ENCODE measurements at regions not wholly inside any gene's neighbourhood (a gene's known extent, or its start where the extent isn't known, plus 50 kb on each side); places are given as distances from the start of the nearest gene placed in this dataset.

DNA sequence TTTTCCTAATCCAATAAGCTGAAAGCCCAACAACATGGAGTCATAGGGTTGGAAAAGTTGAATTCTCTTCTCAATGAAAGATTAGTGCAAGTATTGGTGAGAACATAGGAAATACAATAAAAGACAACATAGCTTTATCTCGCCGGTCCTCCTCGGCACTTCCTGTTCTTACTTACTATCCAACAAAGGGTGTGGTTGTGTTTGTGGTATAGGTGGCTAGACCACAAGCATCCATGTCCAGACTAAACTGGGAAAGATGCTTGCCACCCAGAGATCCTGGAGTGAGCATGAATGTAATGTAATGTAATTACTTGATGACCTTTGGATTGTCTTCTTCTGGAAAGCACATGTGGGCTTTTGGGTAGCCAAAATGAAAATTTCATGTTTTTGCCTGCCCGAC, 223.8 kb downstream of the CPE start:
- TF ChIP-seq POLR2A (IDR thresholded peaks at IDR 0.05) = no peak
- TF ChIP-seq, protein P1, sequence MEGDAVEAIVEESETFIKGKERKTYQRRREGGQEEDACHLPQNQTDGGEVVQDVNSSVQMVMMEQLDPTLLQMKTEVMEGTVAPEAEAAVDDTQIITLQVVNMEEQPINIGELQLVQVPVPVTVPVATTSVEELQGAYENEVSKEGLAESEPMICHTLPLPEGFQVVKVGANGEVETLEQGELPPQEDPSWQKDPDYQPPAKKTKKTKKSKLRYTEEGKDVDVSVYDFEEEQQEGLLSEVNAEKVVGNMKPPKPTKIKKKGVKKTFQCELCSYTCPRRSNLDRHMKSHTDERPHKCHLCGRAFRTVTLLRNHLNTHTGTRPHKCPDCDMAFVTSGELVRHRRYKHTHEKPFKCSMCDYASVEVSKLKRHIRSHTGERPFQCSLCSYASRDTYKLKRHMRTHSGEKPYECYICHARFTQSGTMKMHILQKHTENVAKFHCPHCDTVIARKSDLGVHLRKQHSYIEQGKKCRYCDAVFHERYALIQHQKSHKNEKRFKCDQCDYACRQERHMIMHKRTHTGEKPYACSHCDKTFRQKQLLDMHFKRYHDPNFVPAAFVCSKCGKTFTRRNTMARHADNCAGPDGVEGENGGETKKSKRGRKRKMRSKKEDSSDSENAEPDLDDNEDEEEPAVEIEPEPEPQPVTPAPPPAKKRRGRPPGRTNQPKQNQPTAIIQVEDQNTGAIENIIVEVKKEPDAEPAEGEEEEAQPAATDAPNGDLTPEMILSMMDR (IDR thresholded peaks at IDR 0.05) = no peak
- no peak for TF ChIP-seq EP300 (IDR thresholded peaks at IDR 0.05; ENCODE audit: low read depth)

Data from transverse colon (tissue), 3 donors.